GM18502 (cell line): ENCODE measurements at regions not wholly inside any gene's neighbourhood (a gene's known extent, or its start where the extent isn't known, plus 50 kb on each side); places are given as distances from the start of the nearest gene placed in this dataset.

Source experiments
- ATAC-seq: cut with Tn5 transposase; IDR thresholded peaks from one replicate; pipeline ENCODE4 v1.9.1; 2021; ENCODE audit warnings: mild to moderate bottlenecking; ENCODE audit not compliant: unreplicated experiment, poor library complexity

DNA sequence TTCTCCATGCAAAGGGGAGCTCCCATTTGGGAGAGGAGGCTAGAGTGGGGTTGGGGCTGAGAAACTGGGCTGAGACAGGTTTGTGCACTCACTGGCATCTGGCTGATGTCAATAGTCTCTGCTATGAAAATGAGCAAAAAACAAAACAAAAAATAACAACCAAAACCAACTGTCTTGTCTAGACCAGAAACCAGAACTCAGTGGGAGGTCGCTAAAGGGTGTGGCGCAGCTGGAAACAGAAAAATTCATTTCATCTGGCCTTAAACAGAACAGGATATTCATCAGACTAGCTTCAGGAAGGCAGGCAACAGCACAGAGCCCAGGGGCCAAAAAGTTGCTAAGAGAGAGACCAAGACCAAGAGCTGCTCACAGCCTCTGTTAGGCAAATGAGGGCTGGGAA is 126.1 kb downstream of the THNSL2 start:
- no peak for ATAC-seq

DNA sequence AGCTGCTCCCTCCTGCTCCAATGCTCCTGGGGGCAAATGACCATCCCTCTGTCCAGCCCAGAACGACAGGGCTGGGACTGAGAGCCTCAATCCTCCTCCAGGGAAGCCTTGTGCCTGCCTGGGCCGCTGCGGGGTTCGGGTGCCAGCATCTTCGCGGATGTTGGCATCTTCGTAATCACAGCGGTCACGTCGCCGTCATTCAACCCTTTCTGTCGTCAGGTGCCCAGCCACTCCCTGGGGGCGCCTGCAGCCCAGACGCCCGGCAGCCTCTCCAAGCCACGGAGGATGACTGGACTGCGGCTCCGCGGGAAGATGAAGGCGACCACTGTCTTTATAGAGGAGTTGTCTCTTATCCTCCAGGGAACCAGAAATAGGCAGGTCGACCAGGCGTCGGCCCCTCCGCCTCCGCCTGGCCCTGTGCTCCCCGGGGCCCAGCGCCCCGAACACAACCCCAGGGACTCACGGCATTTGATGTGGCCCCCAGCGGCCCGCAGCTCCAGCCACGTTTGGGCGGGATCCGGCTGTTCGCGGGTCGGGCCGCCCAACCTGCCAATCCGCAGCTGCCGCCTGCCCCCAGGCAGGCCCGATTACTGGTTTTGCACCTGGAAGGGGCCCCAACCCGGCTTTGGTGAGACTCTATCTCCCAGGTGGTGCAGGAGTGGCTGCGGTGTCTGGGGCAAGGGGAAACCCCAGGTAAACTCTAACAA is 113.9 kb downstream of the THNSL2 start:
- ATAC-seq, result no peak

DNA sequence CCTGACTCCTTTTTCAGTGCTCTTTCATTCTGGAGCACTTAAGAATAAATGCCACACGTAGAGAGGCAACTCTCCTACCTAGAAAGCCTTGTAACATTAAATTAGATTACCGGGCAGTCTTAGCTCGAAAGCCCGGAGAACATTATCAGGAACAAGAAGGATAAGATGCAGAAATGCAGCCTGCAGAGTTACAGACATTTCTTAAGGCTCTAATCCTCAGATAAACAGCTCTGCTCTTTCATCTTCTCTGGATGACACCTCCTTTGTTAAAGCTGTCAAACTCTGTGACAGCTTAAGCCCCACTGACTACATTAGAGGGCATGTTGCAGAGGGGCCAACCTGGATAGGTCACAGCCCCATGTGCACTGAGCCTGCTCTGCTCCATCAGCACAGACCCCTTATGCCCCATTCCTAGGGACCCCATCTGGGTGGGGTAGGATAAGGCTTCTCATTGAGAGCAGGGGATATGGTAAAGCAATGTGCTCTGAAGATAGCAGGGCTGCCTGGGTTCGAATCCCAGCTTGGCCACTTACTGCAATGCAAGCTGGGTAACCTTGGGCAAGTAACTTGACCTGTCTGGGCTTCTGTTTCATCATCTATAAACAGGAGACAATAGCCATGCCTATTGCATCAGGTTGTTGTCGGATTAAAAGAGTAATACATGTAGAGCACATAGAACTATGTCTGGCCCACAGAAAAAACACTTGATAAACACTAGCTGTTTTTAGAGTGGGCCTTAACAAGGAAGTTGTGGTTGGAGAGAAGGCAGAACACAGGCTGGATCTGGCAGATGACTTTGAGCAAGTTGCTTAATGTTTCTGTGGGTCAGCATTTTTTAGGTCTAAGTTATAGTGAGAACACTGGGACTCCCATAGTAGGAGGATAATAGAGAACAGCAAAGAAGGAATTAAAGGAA is 111.4 kb downstream of the THNSL2 start:
- ATAC-seq, result no peak

DNA sequence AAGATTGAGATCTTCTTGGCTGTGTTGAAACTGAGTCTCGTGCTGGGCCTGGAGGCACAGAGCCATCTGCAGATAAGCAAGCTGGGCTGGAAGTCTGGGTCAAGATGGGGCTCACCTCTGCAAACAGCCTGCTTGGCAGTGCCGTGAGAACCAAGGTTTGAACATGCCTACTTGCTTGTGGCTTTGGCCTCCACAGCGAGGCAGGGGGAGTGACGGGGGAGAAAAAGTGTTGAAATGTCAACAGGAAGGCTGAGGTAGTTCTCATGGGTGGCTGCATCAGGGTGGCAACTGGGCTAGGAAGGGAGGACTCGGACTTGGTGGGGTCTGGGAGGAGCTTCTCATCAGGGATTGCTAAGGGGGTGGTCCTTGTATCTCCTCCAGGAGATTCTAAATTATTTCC is 99.7 kb downstream of the THNSL2 start:
- no peak for ATAC-seq

DNA sequence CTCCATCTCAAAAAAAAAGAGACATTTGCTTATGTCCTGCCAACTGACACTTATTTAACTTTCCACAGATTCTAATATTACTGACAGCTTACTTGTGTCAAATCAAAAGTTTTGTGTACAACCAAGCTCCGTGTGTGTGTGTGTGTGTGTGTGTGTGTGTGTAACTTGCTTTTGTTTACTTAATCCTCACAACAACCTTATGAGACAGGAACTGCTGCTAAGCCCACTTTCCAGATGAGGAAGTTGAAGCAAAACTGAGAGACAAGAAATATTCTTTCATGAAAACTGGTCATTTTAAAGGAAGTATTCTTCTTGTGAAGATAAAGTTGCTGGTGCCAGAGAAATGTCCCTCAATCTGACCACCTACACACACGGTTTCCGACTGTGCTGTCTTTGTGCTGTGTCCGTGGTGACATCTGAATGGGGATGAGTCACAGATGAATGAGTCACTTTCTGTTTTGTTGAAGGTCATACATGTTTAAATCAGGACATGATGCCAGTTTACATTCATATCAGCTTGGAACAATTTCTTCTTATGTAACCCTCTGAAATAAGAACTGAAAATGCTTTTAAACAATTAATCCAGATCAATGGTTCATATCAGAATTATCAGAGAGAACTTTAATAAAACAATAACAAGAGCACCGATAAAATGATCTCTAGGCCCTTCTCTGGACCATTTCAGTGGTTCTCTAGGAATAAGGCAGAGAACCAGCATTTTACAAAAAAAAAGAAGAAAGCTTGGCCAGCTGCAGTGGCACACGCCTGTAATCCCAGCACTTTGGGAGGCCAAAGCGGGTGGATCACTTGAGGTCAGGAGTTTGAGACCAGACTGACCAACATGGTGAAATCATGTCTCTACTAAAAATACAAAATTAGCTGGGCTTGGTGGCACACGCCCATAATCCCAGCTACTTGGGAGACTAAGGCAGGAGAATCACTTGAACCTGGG is 95.5 kb downstream of the THNSL2 start:
- ATAC-seq, result no peak

DNA sequence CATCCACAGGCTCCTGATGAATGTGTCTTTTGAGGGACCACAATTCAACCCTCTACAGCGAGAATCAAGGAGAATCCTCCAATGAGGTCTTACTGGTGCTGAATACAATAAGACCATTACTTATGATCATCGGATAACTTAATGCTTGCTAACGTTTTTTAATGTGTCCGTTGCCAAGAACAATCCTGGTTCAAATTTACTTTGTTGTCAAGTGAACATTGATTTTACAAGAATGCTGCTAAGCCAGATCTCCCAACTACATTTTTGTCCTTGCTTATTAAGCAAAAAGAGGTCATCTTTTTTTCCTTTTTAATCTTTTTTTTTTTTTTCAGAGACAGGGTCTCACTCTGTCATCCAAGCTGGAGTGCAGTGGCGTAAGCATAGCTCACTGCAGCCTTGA is 93.7 kb downstream of the THNSL2 start:
- ATAC-seq, result no peak

DNA sequence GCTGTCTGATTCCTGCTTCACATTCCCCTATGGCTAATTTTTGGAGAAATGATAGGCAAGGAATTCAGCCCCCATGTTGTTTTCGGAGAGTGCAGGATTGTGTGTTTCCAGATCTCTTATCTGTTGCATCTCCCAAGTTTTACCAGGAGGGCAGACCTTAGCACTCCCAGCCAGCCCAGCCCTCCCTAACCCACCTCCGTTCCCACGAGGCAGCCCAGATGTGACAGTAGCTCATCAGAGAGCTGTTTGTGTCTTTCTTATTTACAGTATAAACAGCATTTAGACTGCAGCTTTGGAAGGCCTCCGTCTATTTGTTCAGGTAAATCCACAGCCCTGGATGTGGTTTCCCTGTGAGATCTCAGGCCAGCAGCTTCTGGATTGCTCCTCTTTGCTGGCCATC is 91.6 kb downstream of the THNSL2 start:
- no peak for ATAC-seq

DNA sequence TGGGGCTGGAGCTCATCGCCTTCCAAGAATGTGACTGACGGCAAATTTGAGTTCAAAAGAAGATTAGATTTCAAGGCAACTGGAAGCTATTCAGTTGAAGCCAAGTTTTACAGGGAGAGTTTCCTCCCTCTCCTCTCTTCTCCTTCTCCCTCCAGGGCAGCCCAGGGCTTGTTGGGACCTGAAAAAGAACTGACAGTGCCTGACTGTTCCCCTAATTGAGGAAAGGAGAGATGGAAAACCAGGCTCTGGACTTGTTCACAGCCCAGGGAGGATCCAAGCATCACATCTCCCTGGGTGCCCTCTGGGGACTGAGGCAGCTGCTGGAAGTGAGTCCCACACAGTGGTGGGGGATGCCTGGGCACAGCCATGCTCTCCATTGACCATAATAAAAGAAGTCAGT is 88.1 kb downstream of the THNSL2 start:
- ATAC-seq, result no peak

DNA sequence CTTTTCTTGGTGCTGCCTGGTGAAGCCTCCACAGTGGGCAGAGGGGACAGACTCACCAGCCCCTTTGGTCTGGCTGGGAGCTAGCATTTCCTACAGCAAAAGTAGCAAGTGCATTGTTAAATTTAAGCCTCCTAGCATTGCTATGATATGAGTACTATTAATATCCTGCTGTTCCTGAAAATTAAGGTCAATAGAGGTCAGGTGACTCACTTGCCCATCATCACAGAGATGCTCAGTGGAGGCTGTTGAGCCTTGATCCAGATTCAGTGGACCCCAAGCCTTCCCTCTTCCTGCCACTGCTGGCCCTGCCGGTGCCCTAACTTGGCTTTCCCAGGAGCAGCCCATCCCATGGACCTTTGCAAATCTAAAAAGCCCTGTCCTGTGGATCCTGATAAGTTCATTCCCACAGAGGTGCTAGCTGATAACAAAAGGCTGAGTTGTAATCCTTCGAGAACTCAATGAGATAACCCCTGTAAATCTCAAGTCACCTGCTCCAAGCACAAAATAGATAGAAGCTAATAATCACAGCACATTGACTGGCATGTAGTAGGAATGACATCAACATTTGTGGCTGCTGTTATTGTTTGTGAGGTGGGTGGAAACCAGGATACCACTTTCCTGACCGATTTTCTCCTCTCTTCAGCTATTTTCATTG is 84.4 kb downstream of the THNSL2 start:
- no peak for ATAC-seq

DNA sequence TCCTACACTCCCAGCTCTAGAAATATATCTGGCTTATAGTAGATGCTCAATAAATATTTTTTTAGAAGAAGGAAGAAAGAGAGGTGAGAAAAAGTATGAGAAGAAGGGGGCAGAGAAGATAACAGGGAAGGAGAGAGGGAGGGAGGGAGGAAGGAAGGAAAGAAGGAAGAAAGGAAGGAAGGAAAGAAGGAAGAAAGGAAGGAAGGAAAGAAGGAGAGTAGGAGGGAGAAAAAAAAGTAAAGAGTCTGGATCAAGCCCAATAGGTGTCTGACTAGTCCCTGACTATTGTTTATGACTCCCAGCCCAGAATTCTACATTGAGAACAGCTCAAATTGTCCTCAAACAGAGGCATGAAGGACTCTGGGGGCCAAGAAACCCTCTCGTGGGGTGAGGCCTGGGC is 83.9 kb downstream of the THNSL2 start:
- no peak for ATAC-seq

DNA sequence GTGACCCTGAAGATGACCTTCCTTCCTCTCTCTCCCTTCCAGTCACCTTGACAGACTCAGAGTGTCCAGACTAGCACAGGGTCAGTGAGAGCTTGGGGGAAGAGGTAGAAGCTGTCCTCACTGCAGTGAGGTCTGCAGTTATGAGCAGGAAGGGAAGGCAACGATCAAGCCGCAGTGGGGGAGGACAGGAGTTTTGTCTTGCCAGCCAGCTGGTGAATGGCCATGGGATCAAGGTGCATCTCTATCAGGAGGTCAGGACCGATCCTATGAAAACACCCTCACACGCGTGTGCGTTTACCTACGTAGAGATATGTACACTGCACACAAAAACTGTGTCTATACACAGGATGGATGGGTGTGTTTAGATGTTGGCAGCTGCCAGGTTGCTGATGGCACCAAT is 83.2 kb downstream of the THNSL2 start:
- no peak for ATAC-seq

DNA sequence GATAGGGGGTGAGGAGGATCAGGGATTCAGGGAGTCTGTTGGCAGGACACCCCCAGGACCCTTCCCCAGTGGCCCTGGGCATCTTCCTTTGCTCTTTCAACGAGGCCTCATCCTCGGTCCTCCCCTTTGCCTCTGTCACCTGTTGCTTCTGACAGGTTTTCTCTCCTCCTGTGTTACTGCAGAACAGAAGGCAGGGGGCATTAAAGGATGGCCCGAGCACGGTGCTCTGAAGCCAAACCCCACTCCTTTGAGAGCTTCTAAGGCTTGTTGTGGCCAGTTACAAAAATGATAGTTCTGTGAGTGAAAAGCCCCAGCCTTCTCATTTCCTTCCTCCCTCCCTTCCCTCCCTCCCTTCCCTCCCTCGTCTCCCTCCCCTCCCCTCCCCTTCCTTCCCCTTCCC is 82.5 kb downstream of the THNSL2 start:
- ATAC-seq, result no peak

DNA sequence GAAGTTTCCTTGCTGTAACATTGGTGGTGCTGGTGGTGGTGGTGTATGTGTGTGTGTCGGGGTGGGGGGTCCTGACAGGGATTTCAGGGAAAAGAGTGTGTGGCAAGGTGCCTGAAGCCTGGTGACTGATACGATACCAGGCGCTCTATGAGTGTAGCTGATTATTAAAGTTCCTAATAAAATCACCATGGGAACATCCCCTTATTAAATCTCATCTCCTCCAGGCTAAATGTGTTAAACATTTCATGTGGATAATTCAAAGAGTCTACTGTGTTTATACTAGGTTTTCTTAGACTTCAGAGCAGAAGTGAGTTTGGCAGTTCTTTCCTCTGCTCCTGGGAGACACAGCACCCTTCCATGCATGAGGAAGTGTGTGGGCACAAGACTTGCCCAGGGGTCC is 82.0 kb downstream of the THNSL2 start:
- no peak for ATAC-seq

DNA sequence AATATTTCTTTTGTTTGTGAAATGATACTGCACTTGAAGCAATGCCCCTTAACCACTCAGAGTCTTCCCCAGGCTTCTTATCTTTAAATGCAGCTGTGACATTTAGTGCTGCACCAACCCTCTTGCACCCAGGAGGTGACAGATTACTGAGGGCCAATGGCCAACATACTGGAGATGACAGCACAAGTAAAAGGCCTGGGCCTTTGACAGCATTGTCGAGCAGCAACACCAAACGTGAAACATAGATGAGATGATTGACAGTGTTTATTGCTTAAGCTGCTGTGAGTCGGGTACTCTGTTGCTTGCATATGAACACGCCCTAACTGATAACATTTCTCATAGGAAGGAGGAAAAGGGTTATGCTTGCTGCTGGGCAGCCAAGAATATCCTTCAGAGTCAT is 80.3 kb downstream of the THNSL2 start:
- no peak for ATAC-seq

DNA sequence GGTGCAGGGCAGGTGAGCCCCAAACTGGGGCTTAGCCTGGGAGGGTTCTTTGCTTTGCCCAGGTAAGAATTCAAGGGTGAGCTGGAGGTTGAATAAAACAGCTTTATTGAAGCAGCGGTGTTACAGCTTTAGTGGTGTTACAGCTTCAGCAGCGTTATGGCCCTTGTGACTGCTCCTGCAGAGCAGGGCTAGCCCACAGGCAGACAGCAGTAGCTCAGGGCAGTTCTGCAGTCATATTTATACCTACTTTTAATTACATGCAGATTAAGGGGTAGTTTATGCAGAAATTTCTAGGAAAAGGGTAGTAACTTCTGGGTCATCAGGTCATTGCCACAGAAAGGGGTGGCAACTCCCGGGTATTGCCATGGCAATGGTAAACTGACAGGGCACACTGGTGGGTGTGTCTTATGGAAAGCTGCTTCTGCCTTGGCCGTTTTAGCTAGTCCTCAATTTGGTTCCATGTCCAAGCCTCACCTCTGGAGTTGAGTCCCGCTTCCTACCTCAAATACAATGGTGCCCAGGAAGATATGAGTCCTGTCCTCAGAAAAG is 78.2 kb downstream of the THNSL2 start:
- ATAC-seq, result no peak

DNA sequence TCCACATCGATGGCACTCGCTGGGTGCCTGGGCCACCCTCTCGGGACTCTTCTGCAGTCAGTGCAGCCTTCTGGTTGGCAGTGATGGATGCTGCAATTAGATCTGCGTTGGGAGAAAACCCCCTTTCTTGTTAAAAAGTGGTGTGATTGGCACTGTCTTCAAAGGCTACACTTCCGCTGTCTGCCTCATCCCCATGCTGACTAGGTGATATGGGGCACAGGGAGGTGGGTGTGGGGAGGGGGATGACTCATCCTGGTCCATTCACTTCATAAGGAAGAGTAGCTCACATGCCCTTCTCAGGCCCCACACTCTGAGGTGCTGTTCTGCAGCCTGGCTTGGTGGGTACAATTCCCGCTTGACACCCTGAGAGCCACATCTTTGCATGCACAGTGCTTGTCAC is 77.4 kb downstream of the THNSL2 start:
- ATAC-seq, result no peak

DNA sequence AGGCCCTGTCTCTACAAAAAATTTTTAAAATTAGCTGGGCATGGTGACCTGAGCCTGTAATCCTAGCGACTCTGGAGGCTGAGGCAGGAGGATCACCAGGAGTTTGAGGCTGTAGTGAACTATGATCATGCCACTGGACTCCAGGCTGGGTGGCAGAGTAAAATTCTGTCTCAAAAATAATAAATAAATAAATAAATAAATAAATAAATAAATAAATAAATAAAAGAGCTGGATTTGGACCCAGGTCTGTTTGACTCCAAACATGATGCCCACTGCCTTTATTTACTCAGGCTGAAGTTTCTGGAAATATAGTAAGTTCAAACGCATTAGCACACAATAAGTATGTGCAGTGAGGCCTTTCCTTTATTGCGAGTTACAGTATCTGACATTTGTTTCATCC is 75.0 kb downstream of the THNSL2 start:
- no peak for ATAC-seq

DNA sequence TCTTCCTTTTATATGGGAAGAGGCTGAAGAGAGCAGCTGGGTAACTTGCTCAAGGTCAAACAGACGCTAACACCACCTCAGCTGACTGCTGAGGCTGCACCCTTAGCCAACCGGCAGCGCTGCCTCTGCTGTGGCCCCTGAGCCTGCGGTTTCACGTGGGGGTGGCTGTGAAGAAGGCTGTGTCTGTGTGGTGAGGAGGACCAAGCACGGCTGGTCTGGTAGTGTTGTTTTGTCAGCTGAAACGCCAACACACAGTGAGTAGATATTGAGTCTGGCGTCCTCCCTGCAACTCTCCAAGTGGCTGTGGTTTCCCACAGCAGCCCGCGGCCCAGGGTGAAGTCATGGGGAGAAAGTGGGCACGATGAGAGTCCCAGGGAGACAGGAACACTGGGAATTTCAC is 69.6 kb downstream of the THNSL2 start:
- ATAC-seq, result no peak

DNA sequence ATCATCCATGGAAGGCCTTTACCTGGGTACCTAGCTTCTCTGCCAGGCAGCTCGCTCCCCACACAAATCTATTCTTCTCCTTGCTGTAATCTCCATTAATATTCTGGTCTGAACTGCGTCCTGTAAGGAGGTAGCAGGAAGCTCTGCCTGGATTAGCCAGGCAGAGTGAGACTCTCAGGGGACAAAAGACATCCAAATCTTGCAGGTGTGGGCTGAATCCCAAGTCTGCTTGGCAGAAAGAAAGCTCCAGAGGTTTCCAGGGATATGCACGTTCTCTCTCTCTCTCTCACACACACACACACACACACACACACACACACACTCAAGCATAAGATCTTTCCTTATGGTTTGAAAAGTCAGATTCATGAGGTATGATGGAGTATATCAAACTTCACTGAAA is 66.5 kb downstream of the THNSL2 start:
- no peak for ATAC-seq
